ENCODE measurements at regions not wholly inside any gene's neighbourhood (a gene's known extent, or its start where the extent isn't known, plus 50 kb on each side); places are given as distances from the start of the nearest gene placed in this dataset.

GRCh38 chr12:128120035-128120434 is 146.9 kb upstream of the TMEM132C start:
- Histone ChIP-seq H3K36me3 (replicated peaks in 1 of 2; ENCODE audit: control extremely low read depth in 1 of 2, control insufficient read depth in 1 of 2, extremely low read depth in 1 of 2, insufficient read depth in 2 of 2, low read length in 1 of 2) (no peaks in the 10 kb centered on the region), H3K27me3 (replicated peaks in 1 of 4; ENCODE audit: control extremely low read depth in 1 of 4, control insufficient read depth in 3 of 4, insufficient read depth in 4 of 4, low read length in 3 of 4) (no peaks in the 10 kb centered on the region), H3K79me2 (ENCODE audit: control insufficient read depth, insufficient read depth, low read length) (no peaks in the 10 kb centered on the region), H3K9me3 (ENCODE audit: control extremely low read depth in 1 of 3, control insufficient read depth in 2 of 3, insufficient read depth in 1 of 3, low read length in 2 of 3) (peaks cover 0 to 18% (median 0%) of the 10 kb centered on the region in 3 donors), H3K27ac (ENCODE audit: low read length in 2 of 2) (no peak overlapping the region), H3K9ac (ENCODE audit: low read length) (no peak overlapping the region), H3K4me2 (replicated peaks; ENCODE audit: low read depth, low read length, poor library complexity, severe bottlenecking) (no peak overlapping the region), H2AFZ (ENCODE audit: insufficient read depth, low read depth, low read length, poor library complexity, severe bottlenecking) (no peak overlapping the region), H3K4me3 (ENCODE audit: control extremely low read depth in 1 of 5, extremely low read depth in 1 of 5, insufficient read depth in 1 of 5, low read depth in 2 of 5, low read length in 4 of 5) (no peak overlapping the region), H4K20me1 (ENCODE audit: control insufficient read depth, insufficient read depth, low read length, poor library complexity, severe bottlenecking) (no peaks in the 10 kb centered on the region), H3K4me1 (ENCODE audit: control insufficient read depth in 2 of 2, insufficient read depth in 2 of 2, low read length in 2 of 2) (no peaks in the 10 kb centered on the region)
- Mint-ChIP-seq H3K27ac (no peak overlapping the region), H3K4me1 (no peaks in the 10 kb centered on the region), H3K4me3 (no peak overlapping the region), H3K9me3 (ENCODE audit: insufficient read depth) (peaks cover 1% of the 10 kb centered on the region), H3K27me3 (no peaks in the 10 kb centered on the region)
- no peak for DNase-seq
- WGBS (ENCODE audit: insufficient coverage): 100% methylated on average over 4 of the region's 4 CpGs
- POLR2A ChIA-PET: no interaction called here
- ATAC-seq (ENCODE audit: low read depth): no peak
- TF ChIP-seq EZH2 (IDR thresholded peaks at IDR 0.05; ENCODE audit: borderline replicate concordance, insufficient read depth, low read depth, low read length, poor library complexity, severe bottlenecking): no peak
- no peak for TF ChIP-seq CTCF (IDR thresholded peaks at IDR 0.05)
- CTCF ChIA-PET: no interaction called here
- intact Hi-C loops (cut with micrococcal nuclease): no loop called here

- intact Hi-C loops (cut with micrococcal nuclease): no loop called here
- WGBS (ENCODE audit: insufficient coverage): 95% methylated on average over 2 of the region's 3 CpGs
- Mint-ChIP-seq H3K27ac (no peak overlapping the region), H3K4me1 (no peaks in the 10 kb centered on the region), H3K27me3 (no peaks in the 10 kb centered on the region), H3K9me3 (ENCODE audit: insufficient read depth) (peaks cover 1% of the 10 kb centered on the region), H3K4me3 (no peak overlapping the region)
- no peak for TF ChIP-seq CTCF (IDR thresholded peaks at IDR 0.05)
- no peak for TF ChIP-seq EZH2 (IDR thresholded peaks at IDR 0.05; ENCODE audit: borderline replicate concordance, insufficient read depth, low read depth, low read length, poor library complexity, severe bottlenecking)
- Histone ChIP-seq H3K4me1 (ENCODE audit: control insufficient read depth in 2 of 2, insufficient read depth in 2 of 2, low read length in 2 of 2) (no peaks in the 10 kb centered on the region), H3K27ac (ENCODE audit: low read length in 2 of 2) (no peak overlapping the region), H3K9me3 (ENCODE audit: control extremely low read depth in 1 of 3, control insufficient read depth in 2 of 3, insufficient read depth in 1 of 3, low read length in 2 of 3) (peaks cover 0 to 14% (median 0%) of the 10 kb centered on the region in 3 donors), H2AFZ (ENCODE audit: insufficient read depth, low read depth, low read length, poor library complexity, severe bottlenecking) (no peak overlapping the region), H3K4me2 (replicated peaks; ENCODE audit: low read depth, low read length, poor library complexity, severe bottlenecking) (no peak overlapping the region), H3K4me3 (ENCODE audit: control extremely low read depth in 1 of 5, extremely low read depth in 1 of 5, insufficient read depth in 1 of 5, low read depth in 2 of 5, low read length in 4 of 5) (no peak overlapping the region), H3K9ac (ENCODE audit: low read length) (no peak overlapping the region), H4K20me1 (ENCODE audit: control insufficient read depth, insufficient read depth, low read length, poor library complexity, severe bottlenecking) (no peaks in the 10 kb centered on the region), H3K27me3 (replicated peaks in 1 of 4; ENCODE audit: control extremely low read depth in 1 of 4, control insufficient read depth in 3 of 4, insufficient read depth in 4 of 4, low read length in 3 of 4) (no peaks in the 10 kb centered on the region), H3K36me3 (replicated peaks in 1 of 2; ENCODE audit: control extremely low read depth in 1 of 2, control insufficient read depth in 1 of 2, extremely low read depth in 1 of 2, insufficient read depth in 2 of 2, low read length in 1 of 2) (no peaks in the 10 kb centered on the region), H3K79me2 (ENCODE audit: control insufficient read depth, insufficient read depth, low read length) (no peaks in the 10 kb centered on the region)
- ATAC-seq (ENCODE audit: low read depth) (no peak), DNase-seq (no peak)
- ChIA-PET POLR2A (no interaction called here), CTCF (no interaction called here)
Observed at GRCh38 chr12:128121424-128121823, 145.5 kb upstream of the TMEM132C start.

All from B cell (primary cell).